ENCODE measurements at regions not wholly inside any gene's neighbourhood (a gene's known extent, or its start where the extent isn't known, plus 50 kb on each side); places are given as distances from the start of the nearest gene placed in this dataset.
A peak's percentile ranks its signal among the peaks of the same experiment; 100 is the strongest.

GRCh38 chr18:22344445-22344844 is 73.3 kb downstream of the CTAGE1 start:
- no peak for DNase-seq (ENCODE audit: low read depth)
- FAIRE-seq: no peak
- Histone ChIP-seq H3K4me3 (ENCODE audit: low read depth, low read length) (no peak overlapping the region), H3K36me3 (ENCODE audit: control insufficient read depth, insufficient read depth, low read length) (no peaks in the 10 kb centered on the region), H3K27me3 (ENCODE audit: control insufficient read depth, insufficient read depth, low read length) (no peaks in the 10 kb centered on the region)
- no peak for TF ChIP-seq CTCF (IDR thresholded peaks at IDR 0.05; ENCODE audit: insufficient read depth, low read length, severe bottlenecking)

- no peak for TF ChIP-seq CTCF (IDR thresholded peaks at IDR 0.05; ENCODE audit: insufficient read depth, low read length, severe bottlenecking)
- H3K4me3 ChIP-seq (ENCODE audit: low read depth, low read length): no peak overlapping the region
- H3K27me3 ChIP-seq (ENCODE audit: control insufficient read depth, insufficient read depth, low read length): no peaks in the 10 kb centered on the region
- FAIRE-seq: no peak
- no peak for DNase-seq (ENCODE audit: low read depth)
- H3K36me3 ChIP-seq (ENCODE audit: control insufficient read depth, insufficient read depth, low read length): no peaks in the 10 kb centered on the region
Measured at GRCh38 chr18:22343613-22344012, 74.1 kb downstream of the CTAGE1 start.

DNA sequence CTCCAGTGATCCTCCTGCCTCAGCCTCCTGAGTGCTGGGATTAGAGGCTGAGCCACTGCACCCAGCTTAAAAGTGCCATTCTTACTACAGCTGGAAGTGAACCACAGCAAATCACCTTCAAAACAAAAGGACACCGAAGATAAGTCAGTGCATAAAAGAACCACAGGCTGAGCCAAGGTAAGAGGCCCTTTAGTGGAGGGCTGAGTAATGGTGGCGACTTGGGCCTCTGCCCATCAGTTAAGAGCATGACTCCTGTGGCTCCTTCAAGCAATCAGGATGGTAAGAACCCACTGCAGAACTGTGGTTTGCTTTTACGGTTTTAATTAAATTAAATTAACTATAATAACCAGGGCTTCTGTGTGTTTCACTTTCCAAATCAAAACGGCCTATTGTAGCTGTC is 75.1 kb downstream of the CTAGE1 start:
- H3K27me3 ChIP-seq (ENCODE audit: control insufficient read depth, insufficient read depth, low read length): no peaks in the 10 kb centered on the region
- DNase-seq (ENCODE audit: low read depth): peak; percentile 89
- no peak for TF ChIP-seq CTCF (IDR thresholded peaks at IDR 0.05; ENCODE audit: insufficient read depth, low read length, severe bottlenecking)
- H3K36me3 ChIP-seq (ENCODE audit: control insufficient read depth, insufficient read depth, low read length): no peaks in the 10 kb centered on the region
- no peak overlapping the region for H3K4me3 ChIP-seq (ENCODE audit: low read depth, low read length)
- no peak for FAIRE-seq

DNA sequence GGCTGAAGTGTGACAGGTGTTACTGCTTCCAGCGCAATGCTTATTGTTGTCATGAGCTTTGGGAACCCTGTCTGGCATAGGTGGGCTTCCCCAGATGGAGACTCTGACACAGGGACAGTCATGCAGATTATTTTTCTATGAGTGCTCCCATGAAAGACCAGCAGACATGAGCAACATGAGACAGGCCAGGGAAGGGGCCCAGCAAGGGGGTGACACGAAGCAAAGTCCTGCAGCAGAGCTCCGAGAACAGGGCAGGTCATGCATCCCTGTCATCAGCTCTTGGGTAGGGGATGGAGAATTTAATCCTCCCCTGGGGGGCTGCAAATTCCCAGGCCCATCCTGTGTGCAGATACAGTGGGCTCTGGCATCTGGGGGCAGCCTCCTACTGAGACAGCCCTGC is 77.4 kb downstream of the CTAGE1 start:
- FAIRE-seq: no peak

DNA sequence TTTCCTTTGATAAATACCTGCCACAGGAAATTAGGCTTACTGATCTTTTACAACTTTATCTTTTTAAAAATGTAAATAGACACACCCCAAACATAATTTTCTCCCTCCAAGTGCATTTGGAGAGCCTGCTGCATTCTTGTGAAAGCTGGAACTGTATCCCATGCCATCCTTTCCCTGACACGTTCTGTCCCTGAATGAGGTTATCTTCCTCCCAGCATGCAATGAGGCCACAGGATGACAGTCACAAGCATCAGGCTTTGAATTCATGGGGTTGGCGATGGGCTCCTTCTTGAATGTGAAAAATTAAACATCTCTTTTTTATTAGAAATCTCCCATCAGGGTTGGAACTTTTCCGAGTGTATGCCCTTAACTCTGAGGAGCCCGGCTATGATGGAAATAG is 77.8 kb downstream of the CTAGE1 start:
- no peaks in the 10 kb centered on the region for H3K27me3 ChIP-seq (ENCODE audit: control insufficient read depth, insufficient read depth, low read length)
- TF ChIP-seq CTCF (IDR thresholded peaks at IDR 0.05; ENCODE audit: insufficient read depth, low read length, severe bottlenecking): no peak
- no peak for DNase-seq (ENCODE audit: low read depth)
- no peak for FAIRE-seq
- H3K4me3 ChIP-seq (ENCODE audit: low read depth, low read length): no peak overlapping the region
- H3K36me3 ChIP-seq (ENCODE audit: control insufficient read depth, insufficient read depth, low read length): no peaks in the 10 kb centered on the region

More for the DNA sequence above, 77.4 kb downstream of the CTAGE1 start:
- Histone ChIP-seq H3K4me3 (ENCODE audit: low read depth, low read length) (no peak overlapping the region), H3K27me3 (ENCODE audit: control insufficient read depth, insufficient read depth, low read length) (no peaks in the 10 kb centered on the region), H3K36me3 (ENCODE audit: control insufficient read depth, insufficient read depth, low read length) (no peaks in the 10 kb centered on the region)
- no peak for TF ChIP-seq CTCF (IDR thresholded peaks at IDR 0.05; ENCODE audit: insufficient read depth, low read length, severe bottlenecking)
- DNase-seq (ENCODE audit: low read depth): no peak

DNA sequence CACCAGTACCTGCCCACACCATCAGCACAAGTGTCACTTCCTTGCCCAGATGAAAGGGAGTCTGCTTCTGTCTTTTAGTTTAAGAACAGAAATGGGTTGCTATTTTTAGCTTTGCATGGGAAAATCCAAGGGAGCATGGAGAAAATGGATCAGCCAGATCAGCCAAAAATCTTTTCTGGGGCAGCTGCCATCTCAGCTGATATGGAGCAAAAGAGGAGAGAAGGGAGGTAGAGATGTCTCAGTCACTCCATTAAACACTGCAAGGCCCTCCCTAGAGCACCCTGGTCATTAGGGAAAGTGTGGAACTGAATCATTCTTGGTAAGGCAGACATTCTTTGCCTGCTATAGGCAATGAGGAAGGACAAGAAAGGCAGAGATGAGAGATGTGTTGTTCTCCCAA is 79.9 kb downstream of the CTAGE1 start:
- DNase-seq (ENCODE audit: low read depth) (no peak), FAIRE-seq (no peak)
- no peaks in the 10 kb centered on the region for H3K27me3 ChIP-seq (ENCODE audit: control insufficient read depth, insufficient read depth, low read length)
- H3K4me3 ChIP-seq (ENCODE audit: low read depth, low read length): no peak overlapping the region
- no peak for TF ChIP-seq CTCF (IDR thresholded peaks at IDR 0.05; ENCODE audit: insufficient read depth, low read length, severe bottlenecking)
- H3K36me3 ChIP-seq (ENCODE audit: control insufficient read depth, insufficient read depth, low read length): no peaks in the 10 kb centered on the region

All from bronchial epithelial cell (primary cell).